ENCODE measurements at regions not wholly inside any gene's neighbourhood (a gene's known extent, or its start where the extent isn't known, plus 50 kb on each side); places are given as distances from the start of the nearest gene placed in this dataset.
"Not testable (repeated sequence)": the region's sequence is repeated elsewhere in the genome, so short reads cannot be mapped to it uniquely, and the experiment has no call there.

- Histone ChIP-seq H3K4me1 (ENCODE audit: insufficient read depth, low read length) (no peaks in the 10 kb centered on the region), H3K27ac (ENCODE audit: low read depth, low read length) (no peak overlapping the region), H3K36me3 (ENCODE audit: insufficient read depth, low read length) (no peaks in the 10 kb centered on the region), H3K27me3 (ENCODE audit: control insufficient read depth in 1 of 2, insufficient read depth in 2 of 2, low read length in 2 of 2) (no peaks in the 10 kb centered on the region), H3K9me3 (ENCODE audit: low read length) (no peaks in the 10 kb centered on the region), H3K4me3 (ENCODE audit: low read depth in 1 of 2, low read length in 2 of 2) (no peak overlapping the region), H3K9ac (ENCODE audit: low read length) (no peak overlapping the region)
These were observed 513.4 kb upstream of the SLC35B3 start for GRCh38 chr6:8948733-8949132.

DNA sequence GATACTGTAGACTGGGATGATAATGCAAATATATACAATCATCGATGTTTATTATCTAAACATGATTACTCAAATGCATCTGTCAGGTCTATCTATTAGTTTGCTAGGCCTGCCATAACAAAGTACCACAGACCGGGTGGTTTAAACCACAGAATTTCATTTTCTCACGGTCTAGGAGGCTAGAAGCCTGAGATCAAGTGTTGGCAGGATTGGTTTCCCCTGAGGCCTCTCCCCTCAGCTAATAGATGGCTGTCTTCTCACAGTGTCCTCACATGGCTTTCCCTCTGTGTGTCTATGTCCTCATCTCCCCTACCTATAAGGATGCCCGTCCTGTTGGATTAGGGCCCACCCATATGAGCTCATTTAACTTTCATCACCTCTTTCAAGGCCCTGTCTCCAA, 512.6 kb upstream of the SLC35B3 start:
- Histone ChIP-seq H3K9me3 (ENCODE audit: low read length) (no peaks in the 10 kb centered on the region), H3K9ac (ENCODE audit: low read length) (no peak overlapping the region), H3K4me1 (ENCODE audit: insufficient read depth, low read length) (no peaks in the 10 kb centered on the region), H3K27me3 (ENCODE audit: control insufficient read depth in 1 of 2, insufficient read depth in 2 of 2, low read length in 2 of 2) (no peaks in the 10 kb centered on the region), H3K27ac (ENCODE audit: low read depth, low read length) (no peak overlapping the region), H3K36me3 (ENCODE audit: insufficient read depth, low read length) (no peaks in the 10 kb centered on the region), H3K4me3 (ENCODE audit: low read depth in 1 of 2, low read length in 2 of 2) (no peak overlapping the region)

DNA sequence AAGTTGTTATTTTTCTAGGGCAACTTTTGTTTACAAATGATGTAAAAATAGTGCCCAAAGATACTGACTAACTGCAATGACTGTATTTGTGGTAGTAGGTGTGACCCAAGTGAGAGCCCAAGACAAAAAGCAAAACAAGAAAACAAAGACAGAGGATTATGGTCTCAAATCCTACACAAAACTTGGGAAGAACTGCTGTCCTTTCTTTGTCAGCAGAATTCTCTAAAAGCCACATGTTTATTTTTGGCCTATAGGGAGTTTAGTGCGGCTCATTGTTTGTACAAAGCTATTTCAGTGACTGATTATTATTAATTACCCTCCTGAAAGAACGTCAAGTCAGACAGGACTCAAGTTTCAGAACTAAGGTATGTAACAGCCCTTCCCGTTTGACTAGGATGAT, 509.2 kb upstream of the SLC35B3 start:
- no peaks in the 10 kb centered on the region for H3K9me3 ChIP-seq (ENCODE audit: low read length)
- no peaks in the 10 kb centered on the region for H3K36me3 ChIP-seq (ENCODE audit: insufficient read depth, low read length)
- no peaks in the 10 kb centered on the region for H3K27me3 ChIP-seq (ENCODE audit: control insufficient read depth in 1 of 2, insufficient read depth in 2 of 2, low read length in 2 of 2)
- H3K27ac ChIP-seq (ENCODE audit: low read depth, low read length), result no peak overlapping the region
- H3K4me3 ChIP-seq (ENCODE audit: low read depth in 1 of 2, low read length in 2 of 2), result no peak overlapping the region
- H3K9ac ChIP-seq (ENCODE audit: low read length), result no peak overlapping the region
- H3K4me1 ChIP-seq (ENCODE audit: insufficient read depth, low read length), result no peaks in the 10 kb centered on the region

GRCh38 chr6:8943073-8943472, 507.7 kb upstream of the SLC35B3 start:
- Histone ChIP-seq H3K4me3 (ENCODE audit: low read depth in 1 of 2, low read length in 2 of 2) (no peak overlapping the region), H3K4me1 (ENCODE audit: insufficient read depth, low read length) (no peaks in the 10 kb centered on the region), H3K27ac (ENCODE audit: low read depth, low read length) (no peak overlapping the region), H3K9me3 (ENCODE audit: low read length) (no peaks in the 10 kb centered on the region), H3K9ac (ENCODE audit: low read length) (no peak overlapping the region), H3K27me3 (ENCODE audit: control insufficient read depth in 1 of 2, insufficient read depth in 2 of 2, low read length in 2 of 2) (no peaks in the 10 kb centered on the region), H3K36me3 (ENCODE audit: insufficient read depth, low read length) (no peaks in the 10 kb centered on the region)

DNA sequence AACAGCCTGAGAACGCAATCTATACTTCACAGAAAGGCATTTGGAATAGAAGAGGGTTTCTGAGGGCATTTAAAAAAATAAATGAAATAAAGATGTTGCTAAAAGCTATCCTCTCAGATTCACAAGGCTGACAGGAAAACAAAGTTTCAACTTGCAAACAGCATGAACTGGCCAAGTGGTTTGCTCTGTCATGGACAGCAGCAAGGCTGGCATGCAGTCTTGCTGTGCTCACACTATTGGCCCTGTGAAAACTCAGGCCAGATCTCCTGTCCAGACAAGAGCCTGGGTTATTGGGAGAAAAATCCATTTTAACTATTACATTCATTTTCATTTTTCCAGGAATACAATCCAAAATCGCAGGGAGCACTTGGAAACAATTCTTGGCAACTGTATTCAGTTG, 506.2 kb upstream of the SLC35B3 start:
- Histone ChIP-seq H3K4me1 (ENCODE audit: insufficient read depth, low read length) (no peaks in the 10 kb centered on the region), H3K9ac (ENCODE audit: low read length) (no peak overlapping the region), H3K4me3 (ENCODE audit: low read depth in 1 of 2, low read length in 2 of 2) (no peak overlapping the region), H3K36me3 (ENCODE audit: insufficient read depth, low read length) (no peaks in the 10 kb centered on the region), H3K27ac (ENCODE audit: low read depth, low read length) (no peak overlapping the region), H3K27me3 (ENCODE audit: control insufficient read depth in 1 of 2, insufficient read depth in 2 of 2, low read length in 2 of 2) (no peaks in the 10 kb centered on the region), H3K9me3 (ENCODE audit: low read length) (no peaks in the 10 kb centered on the region)

DNA sequence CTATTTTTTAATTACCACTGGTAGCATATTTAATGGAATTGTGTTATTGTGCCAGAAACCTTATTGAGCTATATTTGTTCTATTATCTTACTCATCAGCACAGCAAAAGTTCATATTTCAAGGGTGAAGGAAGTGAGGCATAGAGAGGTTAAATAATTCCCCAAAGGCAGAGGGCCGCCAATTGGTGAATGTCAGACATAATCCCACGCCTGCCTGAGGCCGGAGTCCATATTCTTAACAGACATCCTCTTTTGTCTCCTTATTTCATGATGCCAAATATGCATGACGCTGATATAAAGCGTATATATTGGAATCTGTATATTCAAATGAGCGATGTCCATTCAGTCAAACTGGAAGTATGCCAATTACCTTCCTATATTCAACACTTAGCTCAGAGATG, 505.0 kb upstream of the SLC35B3 start:
- no peak overlapping the region for H3K4me3 ChIP-seq (ENCODE audit: low read depth in 1 of 2, low read length in 2 of 2)
- H3K4me1 ChIP-seq (ENCODE audit: insufficient read depth, low read length), result no peaks in the 10 kb centered on the region
- no peaks in the 10 kb centered on the region for H3K9me3 ChIP-seq (ENCODE audit: low read length)
- H3K27me3 ChIP-seq (ENCODE audit: control insufficient read depth in 1 of 2, insufficient read depth in 2 of 2, low read length in 2 of 2), result no peaks in the 10 kb centered on the region
- H3K9ac ChIP-seq (ENCODE audit: low read length), result no peak overlapping the region
- H3K27ac ChIP-seq (ENCODE audit: low read depth, low read length), result no peak overlapping the region
- no peaks in the 10 kb centered on the region for H3K36me3 ChIP-seq (ENCODE audit: insufficient read depth, low read length)

DNA sequence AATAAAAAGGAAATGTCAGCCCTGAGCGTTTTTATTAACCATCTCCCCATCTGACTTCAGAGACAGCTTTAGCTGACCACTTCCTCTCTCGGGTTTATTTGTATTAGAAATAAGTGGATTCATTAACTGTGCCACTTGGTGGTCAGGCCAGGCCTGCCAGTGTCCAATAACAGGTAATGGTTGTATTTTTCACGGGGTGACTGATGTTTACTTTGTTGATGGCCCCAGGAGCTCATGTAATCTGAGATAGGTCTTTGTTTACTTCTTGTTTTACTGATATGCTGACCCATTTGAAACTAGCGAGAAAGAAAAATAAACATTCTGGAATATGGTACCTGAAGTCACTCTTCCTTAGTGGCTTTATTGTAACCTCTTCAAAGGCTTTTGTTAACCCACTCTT, 504.3 kb upstream of the SLC35B3 start:
- no peaks in the 10 kb centered on the region for H3K4me1 ChIP-seq (ENCODE audit: insufficient read depth, low read length)
- no peaks in the 10 kb centered on the region for H3K27me3 ChIP-seq (ENCODE audit: control insufficient read depth in 1 of 2, insufficient read depth in 2 of 2, low read length in 2 of 2)
- H3K9me3 ChIP-seq (ENCODE audit: low read length), result no peaks in the 10 kb centered on the region
- no peak overlapping the region for H3K9ac ChIP-seq (ENCODE audit: low read length)
- H3K27ac ChIP-seq (ENCODE audit: low read depth, low read length), result no peak overlapping the region
- no peak overlapping the region for H3K4me3 ChIP-seq (ENCODE audit: low read depth in 1 of 2, low read length in 2 of 2)
- H3K36me3 ChIP-seq (ENCODE audit: insufficient read depth, low read length), result no peaks in the 10 kb centered on the region

DNA sequence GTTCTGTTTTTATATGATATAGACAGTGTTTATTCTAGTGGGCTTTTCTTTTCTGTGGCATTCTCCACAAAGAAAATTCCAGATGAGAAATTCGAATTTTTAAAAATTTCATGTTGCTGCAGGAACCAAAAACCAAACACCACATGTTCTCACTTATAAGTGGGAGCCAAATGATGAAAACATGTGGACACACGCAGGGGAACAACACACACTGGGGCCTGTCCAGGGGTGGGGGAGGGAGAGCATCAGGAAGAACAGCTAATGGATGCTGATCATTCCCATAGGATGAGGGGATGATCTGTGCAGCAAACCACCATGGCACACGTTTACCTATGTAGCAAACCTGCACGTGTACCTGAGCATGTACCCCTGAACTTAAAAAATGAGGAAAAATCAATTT, 499.0 kb upstream of the SLC35B3 start:
- H3K36me3 ChIP-seq (ENCODE audit: insufficient read depth, low read length), result no peaks in the 10 kb centered on the region
- no peak overlapping the region for H3K4me3 ChIP-seq (ENCODE audit: low read depth in 1 of 2, low read length in 2 of 2)
- H3K27ac ChIP-seq (ENCODE audit: low read depth, low read length), result no peak overlapping the region
- no peaks in the 10 kb centered on the region for H3K4me1 ChIP-seq (ENCODE audit: insufficient read depth, low read length)
- H3K27me3 ChIP-seq (ENCODE audit: control insufficient read depth in 1 of 2, insufficient read depth in 2 of 2, low read length in 2 of 2), result no peaks in the 10 kb centered on the region
- H3K9me3 ChIP-seq (ENCODE audit: low read length), result no peaks in the 10 kb centered on the region
- no peak overlapping the region for H3K9ac ChIP-seq (ENCODE audit: low read length)

- Histone ChIP-seq H3K36me3 (ENCODE audit: insufficient read depth, low read length) (no peaks in the 10 kb centered on the region), H3K9ac (ENCODE audit: low read length) (no peak overlapping the region), H3K27me3 (ENCODE audit: control insufficient read depth in 1 of 2, insufficient read depth in 2 of 2, low read length in 2 of 2) (no peaks in the 10 kb centered on the region), H3K27ac (ENCODE audit: low read depth, low read length) (no peak overlapping the region), H3K4me1 (ENCODE audit: insufficient read depth, low read length) (no peaks in the 10 kb centered on the region), H3K9me3 (ENCODE audit: low read length) (no peaks in the 10 kb centered on the region), H3K4me3 (ENCODE audit: low read depth in 1 of 2, low read length in 2 of 2) (no peak overlapping the region)
These were observed 494.7 kb upstream of the SLC35B3 start for GRCh38 chr6:8930009-8930408.

DNA sequence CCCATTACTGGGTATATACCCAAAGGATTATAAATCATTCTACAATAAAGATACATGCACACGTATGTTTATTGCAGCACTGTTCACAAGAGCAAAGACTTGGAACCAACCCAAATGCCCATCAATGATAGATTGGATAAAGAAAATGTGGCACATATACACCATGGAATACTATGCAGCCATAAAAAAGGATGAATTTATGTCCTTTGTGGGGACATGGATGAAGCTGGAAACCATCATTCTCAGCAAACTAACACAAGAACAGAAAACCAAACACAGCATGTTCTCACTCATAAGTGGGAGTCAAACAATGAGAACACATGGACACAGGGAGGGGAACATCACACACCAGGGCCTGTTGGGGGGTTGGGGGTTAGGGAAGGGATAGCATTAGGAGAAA, 484.9 kb upstream of the SLC35B3 start:
- H3K27me3 ChIP-seq (ENCODE audit: control insufficient read depth in 1 of 2, insufficient read depth in 2 of 2, low read length in 2 of 2); H3K4me1 ChIP-seq (ENCODE audit: insufficient read depth, low read length); H3K27ac ChIP-seq (ENCODE audit: low read depth, low read length); H3K9ac ChIP-seq (ENCODE audit: low read length); H3K9me3 ChIP-seq (ENCODE audit: low read length); H3K36me3 ChIP-seq (ENCODE audit: insufficient read depth, low read length); H3K4me3 ChIP-seq (ENCODE audit: low read depth in 1 of 2, low read length in 2 of 2): not testable (repeated sequence)

GRCh38 chr6:8918196-8918595, 482.9 kb upstream of the SLC35B3 start:
- H3K4me3 ChIP-seq (ENCODE audit: low read depth in 1 of 2, low read length in 2 of 2), result no peak overlapping the region
- H3K9ac ChIP-seq (ENCODE audit: low read length), result no peak overlapping the region
- H3K36me3 ChIP-seq (ENCODE audit: insufficient read depth, low read length), result no peaks in the 10 kb centered on the region
- no peaks in the 10 kb centered on the region for H3K4me1 ChIP-seq (ENCODE audit: insufficient read depth, low read length)
- no peak overlapping the region for H3K27ac ChIP-seq (ENCODE audit: low read depth, low read length)
- no peaks in the 10 kb centered on the region for H3K9me3 ChIP-seq (ENCODE audit: low read length)
- H3K27me3 ChIP-seq (ENCODE audit: control insufficient read depth in 1 of 2, insufficient read depth in 2 of 2, low read length in 2 of 2), result no peaks in the 10 kb centered on the region

DNA sequence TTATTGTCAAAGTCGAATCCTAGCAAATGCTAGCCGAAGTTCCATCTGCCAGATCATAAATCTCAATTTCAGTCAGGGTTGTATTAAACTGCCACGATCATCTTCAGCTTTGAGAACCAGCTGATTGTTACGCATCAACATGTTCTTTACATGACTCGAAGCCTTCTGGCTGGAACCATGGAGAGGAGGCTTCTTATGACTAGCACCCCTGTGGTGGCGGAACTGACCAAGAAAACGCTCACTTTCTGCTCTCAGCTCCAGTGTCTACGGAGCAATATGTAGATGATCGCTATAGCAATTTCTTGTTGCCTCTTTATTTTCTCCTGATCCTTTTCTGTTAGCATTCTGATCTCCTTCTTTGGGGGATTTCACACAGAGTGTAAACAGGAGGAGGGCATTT, 479.4 kb upstream of the SLC35B3 start:
- H3K9me3 ChIP-seq (ENCODE audit: low read length), result peaks cover 6% of the 10 kb centered on the region
- H3K36me3 ChIP-seq (ENCODE audit: insufficient read depth, low read length), result no peaks in the 10 kb centered on the region
- H3K27ac ChIP-seq (ENCODE audit: low read depth, low read length), result no peak overlapping the region
- H3K4me3 ChIP-seq (ENCODE audit: low read depth in 1 of 2, low read length in 2 of 2), result no peak overlapping the region
- no peaks in the 10 kb centered on the region for H3K27me3 ChIP-seq (ENCODE audit: control insufficient read depth in 1 of 2, insufficient read depth in 2 of 2, low read length in 2 of 2)
- H3K9ac ChIP-seq (ENCODE audit: low read length), result no peak overlapping the region
- no peaks in the 10 kb centered on the region for H3K4me1 ChIP-seq (ENCODE audit: insufficient read depth, low read length)
